CD4-positive, alpha-beta T cell treated with Interleukin-17A for 1 hour (primary cell): ENCODE measurements at regions not wholly inside any gene's neighbourhood (a gene's known extent, or its start where the extent isn't known, plus 50 kb on each side); places are given as distances from the start of the nearest gene placed in this dataset.
"Not testable (repeated sequence)": the region's sequence is repeated elsewhere in the genome, so short reads cannot be mapped to it uniquely, and the experiment has no call there.

Source experiments
- DNase-seq: peaks from one replicate; pipeline ENCODE4 v3.0.0-alpha.2; 2020

DNA sequence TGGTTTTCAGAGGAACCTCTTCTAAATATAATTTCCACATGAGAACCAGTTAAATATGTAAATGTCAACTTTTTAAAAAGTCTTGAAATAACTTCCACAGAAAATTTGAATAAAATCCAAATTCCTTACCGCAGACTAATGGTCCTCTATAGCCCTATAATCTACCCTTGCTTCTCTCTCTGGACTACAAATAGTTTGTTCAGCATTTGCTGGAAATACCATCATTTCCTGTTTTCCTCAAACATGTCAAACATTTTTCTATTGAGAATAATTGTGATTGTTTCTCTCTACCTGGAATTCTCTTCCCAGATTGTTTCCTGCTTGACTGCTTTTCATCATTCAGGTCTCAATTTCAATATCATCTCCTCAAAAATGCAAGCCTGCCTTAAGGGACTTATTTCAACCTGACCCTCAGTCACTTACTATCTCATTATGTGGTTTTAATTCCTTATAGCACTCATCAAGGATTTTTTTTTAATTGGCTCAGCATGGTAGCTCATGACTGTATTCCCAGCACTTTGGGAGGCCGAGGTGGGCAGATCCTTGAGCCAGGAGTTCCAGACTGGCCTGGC, 898.9 kb upstream of the MIR17HG start:
- DNase-seq, result no peak

DNA sequence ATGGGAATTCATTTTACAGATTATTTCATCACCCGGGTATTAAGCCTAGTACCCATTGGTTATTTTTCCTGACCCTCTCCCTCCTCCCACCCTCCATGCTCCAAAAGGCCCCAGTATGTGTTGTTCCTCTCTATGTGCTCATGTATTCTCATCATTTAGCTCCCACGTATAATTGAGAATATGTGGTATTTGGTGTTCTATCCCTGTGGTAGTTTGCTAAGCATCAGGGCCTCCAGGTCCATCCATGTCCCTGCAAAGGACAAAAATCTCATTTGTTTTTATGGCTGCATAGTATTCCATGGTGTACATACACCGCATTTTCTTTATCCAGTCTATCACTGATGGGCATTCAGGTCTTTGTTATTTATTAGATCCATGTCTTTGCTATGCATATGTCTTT, 894.1 kb upstream of the MIR17HG start:
- DNase-seq, result no peak

DNA sequence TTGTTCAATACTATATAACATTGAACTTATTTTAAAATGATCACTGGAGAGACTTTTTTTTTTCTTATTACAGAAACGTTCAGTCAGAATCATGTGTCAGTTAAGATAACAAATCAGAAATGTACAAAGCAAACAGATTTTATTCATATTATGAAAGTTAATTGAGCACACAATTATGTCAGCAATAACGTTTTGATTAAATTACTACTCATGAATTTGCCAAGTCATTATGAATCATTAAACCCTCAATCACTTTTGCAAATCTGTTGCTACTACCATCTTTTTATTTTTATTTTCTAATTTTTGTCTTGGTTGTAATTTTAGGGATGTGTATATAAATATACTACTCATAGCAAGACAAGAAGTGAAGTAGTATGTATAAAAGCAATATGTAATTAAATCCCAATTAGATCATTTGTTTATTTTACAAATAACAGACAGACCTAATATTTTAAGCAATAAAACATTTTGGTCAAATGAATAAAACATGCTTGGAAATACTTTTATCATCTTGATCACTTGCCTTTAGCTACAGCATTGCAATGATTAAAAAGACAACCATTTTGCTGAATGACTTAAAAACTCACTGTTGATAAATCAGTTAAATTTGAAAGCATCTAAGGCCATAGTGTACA, 893.4 kb upstream of the MIR17HG start:
- no peak for DNase-seq

DNA sequence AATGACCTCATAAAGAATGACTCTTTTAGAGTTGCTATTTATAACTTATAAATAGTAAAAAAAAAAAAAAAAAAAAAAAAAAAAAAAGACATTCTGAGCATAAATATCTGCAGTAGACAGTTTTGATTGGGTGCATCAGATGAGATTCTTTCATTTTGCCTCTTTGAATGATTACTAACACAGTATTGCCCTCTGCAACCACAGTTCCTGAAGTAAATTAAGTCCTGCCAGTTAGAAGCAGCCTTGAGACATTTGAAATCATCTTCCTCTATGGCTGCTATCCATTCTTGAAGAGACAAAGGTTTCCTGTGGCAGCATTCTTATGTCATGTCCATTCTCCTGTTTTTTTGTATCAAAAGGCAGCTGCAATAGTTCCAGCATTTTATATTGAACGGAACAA, 892.4 kb upstream of the MIR17HG start:
- DNase-seq, result no peak

DNA sequence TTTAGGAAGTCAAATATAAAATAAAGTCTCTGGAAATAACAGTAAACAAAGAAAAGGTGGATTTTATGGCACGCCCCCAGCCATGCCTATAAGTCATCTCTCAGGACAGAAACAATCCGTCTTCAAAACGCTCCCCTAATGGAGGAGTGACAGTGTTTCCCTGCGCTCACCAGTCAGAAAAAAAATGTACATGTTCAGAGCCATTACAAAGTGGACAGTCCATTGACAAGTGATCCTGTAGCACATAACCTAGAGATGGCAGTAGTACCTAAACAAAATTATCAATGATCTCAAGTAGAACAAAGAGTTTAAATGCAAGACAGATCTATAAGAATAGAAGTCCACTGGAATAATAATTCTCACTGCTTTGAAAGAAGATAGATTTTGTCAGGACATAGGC, 891.7 kb upstream of the MIR17HG start:
- DNase-seq, result no peak

DNA sequence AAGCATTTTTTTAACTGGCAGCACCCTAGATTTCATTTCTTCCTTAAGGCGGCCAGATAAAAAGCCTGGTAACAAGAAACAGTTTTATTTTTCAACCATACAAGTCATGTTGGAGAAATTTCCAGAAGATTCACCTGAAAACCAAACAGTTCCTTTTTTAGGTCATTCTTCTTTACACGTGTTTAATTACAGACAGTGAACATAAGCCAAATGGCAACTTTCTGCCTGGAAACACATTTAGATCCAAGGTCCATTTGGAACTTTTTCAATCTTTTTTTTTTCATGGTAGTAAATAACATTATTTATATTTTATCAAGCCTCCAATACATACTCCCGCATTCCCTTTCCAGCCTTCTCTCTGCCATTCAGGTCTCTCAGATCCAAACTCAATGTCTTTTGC, 886.1 kb upstream of the MIR17HG start:
- no peak for DNase-seq

DNA sequence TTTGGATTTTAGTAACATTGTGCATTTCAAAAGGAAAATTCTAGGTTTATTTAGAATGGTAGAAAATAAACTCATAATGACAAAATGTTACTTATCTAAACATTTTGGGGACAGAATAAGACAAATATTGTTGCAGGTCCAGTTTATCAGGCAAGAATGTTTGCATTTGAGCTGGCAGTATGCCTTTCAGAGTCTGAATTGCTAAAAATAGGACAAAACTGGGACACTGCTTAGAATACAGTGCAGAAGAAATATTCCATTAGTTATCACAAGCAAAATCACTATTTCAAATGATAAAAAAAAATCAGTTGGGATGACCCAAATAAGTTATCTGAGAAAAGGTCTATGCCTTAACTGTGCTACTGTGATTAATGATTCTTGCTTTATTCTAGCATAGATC, 870.3 kb upstream of the MIR17HG start:
- no peak for DNase-seq

DNA sequence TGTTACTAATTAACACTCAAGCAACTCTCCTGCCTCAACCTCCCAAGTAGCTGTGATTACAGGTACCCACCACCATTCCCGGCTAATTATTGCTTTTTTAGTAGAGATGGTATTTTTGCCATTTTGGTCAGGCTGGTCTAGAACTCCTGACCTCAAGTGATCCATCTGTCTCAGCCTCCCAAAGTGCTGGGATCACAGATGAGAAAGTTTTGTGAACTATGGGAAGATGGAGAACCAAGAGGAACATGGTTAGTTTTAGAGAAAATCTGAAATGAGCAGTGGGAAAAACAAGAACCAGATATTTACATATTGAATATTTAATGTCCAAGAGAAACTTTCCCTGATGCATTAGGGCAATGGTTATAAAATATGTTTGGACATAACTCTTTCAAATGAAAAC, 863.6 kb upstream of the MIR17HG start:
- DNase-seq, result no peak

DNA sequence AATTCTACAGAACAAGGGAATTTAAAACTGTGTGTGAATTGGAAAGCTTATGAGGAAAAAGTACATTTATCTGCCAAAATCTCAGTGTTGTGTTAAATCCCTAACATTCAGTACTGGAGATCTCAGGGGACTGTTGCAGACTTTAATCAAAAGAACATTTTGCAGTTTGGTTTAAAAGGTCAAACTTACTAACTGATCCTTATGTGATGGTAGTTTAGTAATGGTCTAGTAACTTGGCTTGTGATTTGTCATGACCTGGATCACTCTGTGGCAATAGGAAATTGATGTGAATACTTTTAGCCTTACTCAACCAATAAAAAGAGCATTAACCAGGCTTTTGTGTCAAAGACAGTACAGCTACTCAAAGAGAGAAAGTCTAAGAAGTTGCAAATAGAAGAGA, 862.1 kb upstream of the MIR17HG start:
- no peak for DNase-seq

DNA sequence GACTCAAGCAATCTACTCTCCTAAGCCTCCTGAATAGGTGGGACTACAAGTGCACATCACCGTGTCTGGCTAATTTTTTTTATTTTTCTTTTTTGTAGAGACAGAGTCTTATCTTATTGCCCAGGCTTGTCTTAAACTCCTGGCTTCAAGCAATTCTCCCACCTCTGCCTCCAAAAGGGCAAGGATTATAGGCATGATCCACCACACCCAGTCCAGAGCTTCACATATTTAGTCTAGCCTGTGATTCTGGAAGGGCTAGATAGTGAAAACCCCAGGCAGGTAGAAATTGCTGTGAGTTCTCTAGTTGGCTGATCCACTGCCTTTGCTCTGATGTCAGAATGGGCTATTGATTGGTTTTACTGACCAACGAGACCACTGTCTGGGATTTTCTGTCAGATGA, 854.6 kb upstream of the MIR17HG start:
- no peak for DNase-seq

DNA sequence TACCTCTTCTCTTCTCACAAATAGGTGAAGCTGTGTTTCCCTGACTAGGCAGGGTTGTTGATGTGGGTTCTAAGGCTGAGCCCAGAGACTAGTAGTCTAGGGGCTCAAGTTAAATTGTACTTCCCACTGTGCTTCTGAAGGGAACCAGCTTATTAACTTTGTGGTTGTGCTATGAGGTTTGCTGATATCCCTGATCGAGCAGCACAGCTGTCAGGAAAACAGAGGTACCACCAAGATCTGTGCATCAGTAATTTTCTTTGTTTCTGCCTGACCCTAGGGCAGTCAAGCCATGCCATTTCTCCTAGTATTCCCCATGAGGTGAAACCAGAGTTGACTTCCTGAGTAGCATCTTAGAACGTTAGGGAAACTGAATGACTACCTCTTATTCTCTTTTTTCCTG, 853.8 kb upstream of the MIR17HG start:
- DNase-seq, result no peak

DNA sequence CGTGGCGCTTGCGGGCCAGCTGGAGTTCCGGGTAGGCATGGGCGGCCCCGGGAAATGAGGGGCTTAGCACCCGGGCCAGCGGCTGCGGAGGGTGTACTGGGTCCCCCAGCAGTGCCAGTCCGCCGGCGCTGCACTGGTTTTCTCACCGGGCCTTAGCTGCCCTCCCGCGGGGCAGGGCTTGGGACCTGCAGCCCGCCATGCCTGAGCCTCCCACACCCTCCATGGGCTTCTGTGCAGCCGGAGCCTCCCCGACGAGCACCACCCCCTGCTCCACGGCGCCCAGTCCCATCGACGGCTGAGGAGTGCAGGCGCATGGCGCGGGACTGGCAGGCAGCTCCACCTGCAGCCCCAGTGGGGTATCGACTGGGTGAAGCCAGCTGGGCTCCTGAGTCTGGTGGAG, 852.6 kb upstream of the MIR17HG start:
- not testable (repeated sequence) for DNase-seq

DNA sequence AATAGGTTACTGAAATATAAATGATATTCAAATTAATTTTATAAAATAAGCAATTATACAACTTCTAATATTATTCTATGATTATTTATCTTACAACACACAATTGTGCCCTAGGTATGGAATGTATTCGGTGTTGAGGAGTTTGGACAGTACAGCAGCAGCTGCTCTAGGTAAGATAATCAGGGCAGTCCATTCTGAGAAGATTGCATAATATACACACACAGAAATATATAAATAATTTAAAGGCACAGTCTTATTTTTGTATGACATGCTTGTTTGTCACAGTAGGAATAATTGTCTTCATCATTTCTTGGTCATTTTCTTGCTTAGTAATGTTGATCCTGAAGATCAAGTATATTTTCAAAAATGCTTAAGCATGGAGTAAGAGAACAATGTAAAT, 849.4 kb upstream of the MIR17HG start:
- DNase-seq, result no peak

DNA sequence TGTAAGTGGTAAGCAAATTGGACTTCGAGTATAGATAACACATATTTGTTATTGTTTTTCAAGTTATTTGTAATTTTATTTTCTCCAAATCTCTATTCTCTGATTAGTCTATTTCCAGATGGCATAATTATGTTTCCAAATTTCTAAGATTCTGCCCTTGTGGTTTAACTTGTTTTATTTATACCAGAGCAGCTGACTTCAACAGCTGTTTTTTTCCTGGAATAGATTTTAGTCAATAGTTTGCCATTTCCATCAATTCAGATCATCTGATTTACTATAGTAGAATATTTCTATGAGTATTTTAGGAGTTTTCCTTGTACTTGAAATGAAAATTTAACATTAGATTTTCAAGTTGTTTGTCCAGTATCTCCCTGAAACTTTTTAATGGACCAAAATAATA, 848.7 kb upstream of the MIR17HG start:
- DNase-seq, result no peak

DNA sequence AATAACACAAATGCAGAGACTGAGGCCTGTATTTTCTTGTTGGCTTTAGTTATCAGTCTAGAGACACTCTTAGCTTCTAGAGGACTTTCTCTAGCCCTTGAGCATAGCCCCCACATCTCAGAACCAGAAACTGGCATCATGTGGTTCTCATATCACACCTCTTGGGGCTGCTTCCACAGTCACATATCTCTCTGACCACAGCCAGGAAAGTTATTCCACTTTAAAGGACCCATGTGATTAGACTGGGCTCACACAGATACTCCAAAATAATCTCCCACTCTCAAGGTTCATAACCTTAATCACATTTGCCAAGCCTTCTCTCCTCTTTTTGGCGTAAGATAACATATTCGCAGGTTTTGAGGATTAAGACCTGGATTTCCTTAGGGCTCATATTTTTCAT, 846.9 kb upstream of the MIR17HG start:
- DNase-seq, result no peak

DNA sequence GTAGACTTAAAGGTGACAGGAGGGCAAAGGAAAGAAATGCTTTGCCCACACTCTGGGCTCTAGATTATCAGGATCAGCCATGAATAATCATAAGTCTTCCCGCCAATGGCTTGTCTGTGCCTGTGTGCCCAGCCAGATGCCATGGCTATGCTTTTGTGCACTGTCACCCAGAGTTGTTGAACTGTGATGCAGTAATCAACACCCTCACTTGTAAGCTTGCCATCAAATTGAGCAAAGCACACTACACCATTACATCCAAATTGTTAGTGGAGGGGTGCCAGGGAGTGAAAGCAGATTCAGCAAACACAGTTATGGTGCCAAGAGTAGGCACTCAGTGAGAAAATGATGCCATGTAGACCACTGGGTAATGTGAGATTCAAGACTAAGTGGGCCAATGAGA, 845.3 kb upstream of the MIR17HG start:
- no peak for DNase-seq

DNA sequence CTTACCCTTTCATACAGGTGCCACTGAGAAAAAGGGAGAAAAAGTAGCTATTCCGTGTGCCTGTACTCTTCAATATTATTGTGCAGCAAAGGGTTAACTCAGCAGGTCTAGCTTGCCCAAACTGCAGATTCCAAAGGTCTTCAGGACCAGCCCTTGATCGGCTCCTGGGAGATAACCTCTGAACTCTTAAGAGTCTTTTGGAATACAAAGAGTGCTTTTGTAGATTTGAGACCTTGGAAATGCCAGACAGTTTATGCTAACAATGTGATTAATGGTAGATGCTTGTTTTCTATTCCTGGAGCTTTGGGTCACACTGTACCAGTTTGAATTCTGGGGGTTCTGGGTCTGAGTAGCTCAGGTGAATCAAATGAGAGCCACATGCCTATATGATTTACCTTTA, 844.7 kb upstream of the MIR17HG start:
- DNase-seq, result no peak

DNA sequence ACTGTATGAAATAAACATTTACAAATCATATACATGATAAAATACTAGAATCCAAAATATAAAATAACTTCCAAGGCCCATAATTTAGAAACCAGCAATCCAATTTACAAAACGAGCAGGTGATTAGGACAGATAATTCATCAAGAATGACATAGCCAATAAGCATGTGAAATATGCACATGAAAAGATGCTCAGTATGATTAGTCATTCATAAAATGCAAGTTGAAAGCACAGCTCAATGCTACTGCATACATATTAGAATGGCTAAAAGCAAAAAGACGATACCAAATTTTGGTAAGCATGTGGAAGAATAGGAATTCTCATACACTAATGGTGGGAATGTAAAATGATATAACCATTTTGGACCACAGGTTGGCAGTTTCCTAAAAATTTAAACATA, 837.2 kb upstream of the MIR17HG start:
- DNase-seq, result no peak

DNA sequence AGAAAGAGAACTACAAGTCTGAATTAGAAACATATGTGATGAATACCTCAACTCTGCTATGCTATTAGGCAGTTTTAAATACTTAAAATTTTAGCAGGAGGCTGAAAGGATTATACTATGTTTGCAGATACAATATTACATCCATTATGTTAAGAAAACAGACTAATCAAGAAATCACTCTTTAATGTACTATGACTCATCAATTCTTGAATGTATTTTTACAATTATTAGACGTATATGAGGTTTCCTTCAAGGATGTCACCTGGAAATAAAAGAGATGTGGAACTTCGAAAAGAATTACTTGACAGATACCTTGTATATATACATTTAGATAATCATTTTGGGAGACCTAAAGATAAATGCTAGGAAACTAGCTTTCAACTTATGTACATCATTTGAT, 835.6 kb upstream of the MIR17HG start:
- no peak for DNase-seq

DNA sequence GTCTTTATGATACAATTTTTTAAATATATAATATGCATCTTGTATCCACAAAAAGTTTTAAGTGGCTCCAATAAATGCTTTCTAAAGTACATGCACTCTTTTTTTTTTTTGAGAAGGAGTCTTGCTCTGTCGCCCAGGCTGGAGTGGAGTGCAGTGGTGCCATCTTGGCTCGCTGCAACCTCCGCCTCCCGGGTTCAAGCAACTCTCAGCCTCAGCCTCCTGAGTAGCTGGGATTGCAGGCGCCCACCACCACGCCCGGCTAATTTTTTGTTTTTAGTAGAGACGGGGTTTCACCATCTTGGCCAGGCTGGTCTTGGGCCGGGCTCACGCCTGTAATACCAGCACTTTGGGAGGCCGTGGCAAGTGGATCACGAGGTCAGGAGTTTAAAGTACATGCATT, 832.8 kb upstream of the MIR17HG start:
- DNase-seq, result not testable (repeated sequence)

DNA sequence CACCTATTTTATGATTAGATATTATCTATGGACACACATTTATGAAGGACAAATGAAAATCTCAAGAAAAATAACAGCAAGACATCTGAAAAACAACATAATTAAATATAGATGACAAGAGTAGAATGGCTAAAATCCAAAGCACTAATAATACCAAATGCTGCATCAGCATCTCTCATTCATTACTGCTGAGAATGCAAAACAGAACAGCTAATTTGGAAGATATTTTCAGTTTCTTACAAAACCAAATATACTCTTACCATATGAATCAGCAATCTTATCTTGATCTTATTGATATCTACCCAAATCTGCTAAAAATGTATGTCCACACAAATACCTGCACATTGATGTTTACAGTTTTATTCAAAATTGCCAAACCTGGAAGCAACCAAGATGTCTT, 829.1 kb upstream of the MIR17HG start:
- no peak for DNase-seq

DNA sequence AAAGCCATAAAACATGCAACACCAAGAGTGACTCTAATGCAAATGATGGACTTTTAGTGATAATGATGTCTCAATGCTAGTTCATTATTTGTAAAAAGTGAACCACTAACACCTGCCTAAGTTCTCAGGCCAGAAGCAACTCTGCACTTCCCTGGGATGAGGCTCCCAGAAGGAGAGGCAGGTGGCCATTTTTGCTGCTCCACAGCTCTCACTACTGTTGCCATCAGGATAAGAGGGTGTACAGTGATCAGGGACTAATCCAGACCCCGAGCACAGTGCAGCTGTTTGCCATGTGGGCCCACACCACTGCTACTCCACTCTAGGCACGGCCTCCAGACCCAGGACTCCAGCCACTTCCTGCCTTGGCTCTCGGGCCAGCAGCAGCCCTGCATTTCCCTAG, 828.3 kb upstream of the MIR17HG start:
- no peak for DNase-seq

DNA sequence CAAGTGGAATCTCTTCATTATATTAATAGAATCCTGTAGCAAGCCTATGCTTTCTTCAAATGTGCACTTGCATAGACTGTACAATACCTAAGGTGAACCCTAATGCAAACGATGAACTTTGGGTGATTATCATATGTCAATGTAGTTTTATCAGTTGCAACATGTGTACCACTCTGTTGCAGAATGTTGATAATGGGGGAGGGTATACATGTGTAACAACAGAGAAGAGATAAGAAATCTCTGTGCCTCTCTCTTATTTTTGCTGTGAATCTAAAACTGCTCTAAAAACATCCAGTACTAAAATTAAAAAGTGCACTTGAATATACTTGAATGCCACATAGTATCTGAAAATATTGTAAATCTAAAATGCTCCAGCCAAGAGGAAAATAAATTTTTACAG, 820.8 kb upstream of the MIR17HG start:
- DNase-seq, result no peak

DNA sequence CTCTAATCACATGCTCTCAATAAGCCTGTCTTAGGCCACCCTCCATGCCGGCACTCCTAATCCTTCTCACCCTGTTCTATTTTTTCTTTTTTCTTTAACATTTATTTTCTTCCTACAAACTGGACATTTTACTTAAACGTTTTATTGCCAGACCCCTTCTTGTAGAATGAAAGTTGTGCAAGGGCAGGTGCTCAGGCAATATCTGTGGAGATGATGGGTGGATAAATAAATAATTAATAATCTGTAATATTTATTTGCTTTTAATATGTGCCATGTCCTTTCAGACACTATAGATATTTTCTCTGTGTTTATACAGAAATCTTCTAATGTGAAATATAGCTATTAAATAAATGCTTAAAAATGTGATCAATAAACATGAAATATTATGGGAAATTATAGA, 815.7 kb upstream of the MIR17HG start:
- no peak for DNase-seq

DNA sequence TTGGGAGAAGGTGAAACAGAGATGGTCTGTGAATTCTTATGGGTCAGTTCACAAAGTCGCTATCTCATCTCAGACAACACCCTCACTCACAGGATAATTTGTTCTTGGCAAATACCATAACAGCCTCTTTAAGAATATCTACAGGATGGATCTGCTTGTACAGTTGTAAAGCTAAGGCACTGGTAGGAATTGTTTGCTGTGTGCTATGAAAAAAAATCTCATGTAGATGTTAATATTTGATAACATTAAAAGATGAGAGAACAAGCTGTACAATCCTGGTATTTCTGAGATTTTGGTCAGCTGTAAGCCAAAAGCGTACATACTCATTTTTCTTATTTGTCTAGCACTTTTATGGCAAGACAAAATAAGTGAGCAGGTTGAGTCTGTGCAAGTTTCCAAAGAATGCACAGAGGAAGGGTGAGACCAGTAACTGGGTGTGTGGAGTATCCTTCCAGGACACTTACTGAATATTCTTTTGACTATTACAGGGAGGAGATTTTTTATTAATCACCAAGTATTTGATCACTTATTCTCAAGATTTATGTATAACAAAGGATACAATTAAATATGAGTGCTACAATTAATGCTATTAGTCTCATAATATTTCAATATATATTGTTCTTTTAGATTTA, 814.5 kb upstream of the MIR17HG start:
- no peak for DNase-seq
